Endodermal cell (in vitro differentiated cells): ENCODE measurements at regions not wholly inside any gene's neighbourhood (a gene's known extent, or its start where the extent isn't known, plus 50 kb on each side); places are given as distances from the start of the nearest gene placed in this dataset.

Experiments
- DNase-seq: peaks from one replicate; pipeline ENCODE4 v3.0.0-alpha.2; 2017
- H3K27ac ChIP-seq: 2 replicates; pipeline ENCODE4 v1.5.1; 2013; ENCODE audit warnings: mild to moderate bottlenecking, low read depth, low read length, moderate library complexity
- H3K27me3 ChIP-seq: 2 replicates; pipeline ENCODE4 v1.6.1; 2013; ENCODE audit warnings: mild to moderate bottlenecking, low read length, moderate library complexity; ENCODE audit not compliant: insufficient read depth, control insufficient read depth, poor library complexity, severe bottlenecking
- H3K36me3 ChIP-seq: 2 replicates; pipeline ENCODE4 v1.7.0; 2013; ENCODE audit warnings: mild to moderate bottlenecking, low read length, moderate library complexity; ENCODE audit not compliant: control insufficient read depth, insufficient read depth
- H3K4me1 ChIP-seq: one replicate; pipeline ENCODE4 v1.7.0; 2013; ENCODE audit warnings: low read length; ENCODE audit not compliant: control insufficient read depth, insufficient read depth
- H3K4me3 ChIP-seq: 2 replicates; pipeline ENCODE4 v1.5.1; 2013; ENCODE audit warnings: mild to moderate bottlenecking, low read length, moderate library complexity
- H3K9ac ChIP-seq: 2 replicates; pipeline ENCODE4 v1.6.1; 2013; ENCODE audit warnings: mild to moderate bottlenecking, low read length, moderate library complexity; ENCODE audit not compliant: poor library complexity, severe bottlenecking; ENCODE audit errors: extremely low read depth
- H3K9me3 ChIP-seq: 2 replicates; pipeline ENCODE4 v1.6.1; 2013; ENCODE audit warnings: mild to moderate bottlenecking, low read length, moderate library complexity; ENCODE audit not compliant: control insufficient read depth
- H3K27ac Mint-ChIP-seq: 2 replicates; pipeline ENCODE4 v1.8.0; 2020; ENCODE audit warnings: mixed read lengths
- H3K27me3 Mint-ChIP-seq: 2 replicates; pipeline ENCODE4 v1.8.0; 2021; ENCODE audit warnings: mild to moderate bottlenecking, mixed read lengths; ENCODE audit not compliant: insufficient read depth
- H3K36me3 Mint-ChIP-seq: 2 replicates; pipeline ENCODE4 v1.8.0; 2020; ENCODE audit warnings: low read depth, mixed read lengths
- H3K4me1 Mint-ChIP-seq: 2 replicates; pipeline ENCODE4 v1.8.0; 2020; ENCODE audit warnings: mixed read lengths
- H3K4me3 Mint-ChIP-seq: 2 replicates; pipeline ENCODE4 v1.8.0; 2020; ENCODE audit warnings: mild to moderate bottlenecking, moderate library complexity, mixed read lengths
- H3K9me3 Mint-ChIP-seq: 2 replicates; pipeline ENCODE4 v1.8.0; 2020; ENCODE audit warnings: mild to moderate bottlenecking, mixed read lengths
- WGBS, 2 experiments: methylation state at CpG; one replicate each; pipeline versions ENCODE4 v1.1.5 to v1.1.7; 2013; ENCODE audit warnings: missing lambda C conversion rate in 2 of 2, mixed read lengths in 1 of 2; ENCODE audit not compliant: insufficient coverage in 1 of 2, insufficient read length in 1 of 2; 5-methylcytosine and 5-hydroxymethylcytosine counted together
- TF ChIP-seq, protein P1 (sequence below): fragments of 200-600 bp; sonication (generic); conservative IDR thresholded peaks from 2 replicates; pipeline ENCODE4 v1.5.0; 2021; ENCODE audit warnings: antibody characterized with exemption, mild to moderate bottlenecking

GRCh38 chr5:74342182-74342581, 298.3 kb downstream of the ENC1 start:
- Mint-ChIP-seq H3K4me1 (peaks cover 5% of the 10 kb centered on the region), H3K27me3 (no peaks in the 10 kb centered on the region), H3K36me3 (no peaks in the 10 kb centered on the region), H3K4me3 (no peak overlapping the region), H3K27ac (no peak overlapping the region), H3K9me3 (peaks cover 10% of the 10 kb centered on the region)
- 93 to 100% methylated on average over 1 to 2 of the region's 2 CpGs for WGBS, 2 experiments
- Histone ChIP-seq H3K27ac (no peak overlapping the region), H3K9me3 (no peaks in the 10 kb centered on the region), H3K4me3 (no peak overlapping the region), H3K4me1 (peaks cover 2% of the 10 kb centered on the region), H3K9ac (no peak overlapping the region), H3K27me3 (no peaks in the 10 kb centered on the region), H3K36me3 (no peaks in the 10 kb centered on the region)
- TF ChIP-seq, protein P1, sequence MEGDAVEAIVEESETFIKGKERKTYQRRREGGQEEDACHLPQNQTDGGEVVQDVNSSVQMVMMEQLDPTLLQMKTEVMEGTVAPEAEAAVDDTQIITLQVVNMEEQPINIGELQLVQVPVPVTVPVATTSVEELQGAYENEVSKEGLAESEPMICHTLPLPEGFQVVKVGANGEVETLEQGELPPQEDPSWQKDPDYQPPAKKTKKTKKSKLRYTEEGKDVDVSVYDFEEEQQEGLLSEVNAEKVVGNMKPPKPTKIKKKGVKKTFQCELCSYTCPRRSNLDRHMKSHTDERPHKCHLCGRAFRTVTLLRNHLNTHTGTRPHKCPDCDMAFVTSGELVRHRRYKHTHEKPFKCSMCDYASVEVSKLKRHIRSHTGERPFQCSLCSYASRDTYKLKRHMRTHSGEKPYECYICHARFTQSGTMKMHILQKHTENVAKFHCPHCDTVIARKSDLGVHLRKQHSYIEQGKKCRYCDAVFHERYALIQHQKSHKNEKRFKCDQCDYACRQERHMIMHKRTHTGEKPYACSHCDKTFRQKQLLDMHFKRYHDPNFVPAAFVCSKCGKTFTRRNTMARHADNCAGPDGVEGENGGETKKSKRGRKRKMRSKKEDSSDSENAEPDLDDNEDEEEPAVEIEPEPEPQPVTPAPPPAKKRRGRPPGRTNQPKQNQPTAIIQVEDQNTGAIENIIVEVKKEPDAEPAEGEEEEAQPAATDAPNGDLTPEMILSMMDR, result no peak
- no peak for DNase-seq

GRCh38 chr5:74341221-74341620, 299.3 kb downstream of the ENC1 start:
- no peaks in the 10 kb centered on the region for H3K36me3 ChIP-seq
- no peak overlapping the region for H3K27ac ChIP-seq
- H3K27me3 ChIP-seq, result no peaks in the 10 kb centered on the region
- Mint-ChIP-seq H3K36me3 (no peaks in the 10 kb centered on the region), H3K4me3 (no peak overlapping the region), H3K4me1 (peaks cover 13% of the 10 kb centered on the region), H3K27me3 (no peaks in the 10 kb centered on the region), H3K27ac (no peak overlapping the region), H3K9me3 (peaks cover 5% of the 10 kb centered on the region)
- H3K9ac ChIP-seq, result no peak overlapping the region
- WGBS, 2 experiments, result 80 to 89% methylated on average over 1 to 2 of the region's 2 CpGs
- no peak for DNase-seq
- TF ChIP-seq, protein P1, result no peak
- no peak overlapping the region for H3K4me3 ChIP-seq
- H3K9me3 ChIP-seq, result no peaks in the 10 kb centered on the region
- peaks cover 9% of the 10 kb centered on the region for H3K4me1 ChIP-seq

- Mint-ChIP-seq H3K9me3 (no peaks in the 10 kb centered on the region), H3K27ac (no peak overlapping the region), H3K27me3 (no peaks in the 10 kb centered on the region), H3K36me3 (no peaks in the 10 kb centered on the region), H3K4me3 (no peak overlapping the region), H3K4me1 (peaks cover 13% of the 10 kb centered on the region)
- DNase-seq, result no peak
- Histone ChIP-seq H3K27ac (no peak overlapping the region), H3K36me3 (no peaks in the 10 kb centered on the region), H3K9ac (no peak overlapping the region), H3K4me3 (no peak overlapping the region), H3K27me3 (no peaks in the 10 kb centered on the region), H3K9me3 (no peaks in the 10 kb centered on the region), H3K4me1 (peaks cover 9% of the 10 kb centered on the region)
- WGBS, 2 experiments, result 89 to 97% methylated on average over 2 to 5 of the region's 5 CpGs
- TF ChIP-seq, protein P1, result no peak
Measured at GRCh38 chr5:74340476-74340875, 300.1 kb downstream of the ENC1 start.
